ENCODE measurements at regions not wholly inside any gene's neighbourhood (a gene's known extent, or its start where the extent isn't known, plus 50 kb on each side); places are given as distances from the start of the nearest gene placed in this dataset.
"Not testable (repeated sequence)": the region's sequence is repeated elsewhere in the genome, so short reads cannot be mapped to it uniquely, and the experiment has no call there.

GRCh38 chrX:37904833-37905232 is 57.5 kb upstream of the DYNLT3 start:
- DNase-seq (ENCODE audit: low read depth, low spot score), result no peak
- Histone ChIP-seq H3K27me3 (ENCODE audit: control insufficient read depth, insufficient read depth, low read length) (no peaks in the 10 kb centered on the region), H3K36me3 (ENCODE audit: control insufficient read depth, insufficient read depth, low read length) (no peaks in the 10 kb centered on the region), H3K9me3 (ENCODE audit: control insufficient read depth, insufficient read depth, low read length) (no peaks in the 10 kb centered on the region), H3K4me1 (ENCODE audit: control insufficient read depth, insufficient read depth, low read length) (peaks cover 3% of the 10 kb centered on the region; the same call in 1 of the 2 replicates), H3K4me3 (ENCODE audit: low read length) (no peak overlapping the region), H3K27ac (ENCODE audit: low read length) (no peak overlapping the region)
- WGBS (ENCODE audit: insufficient coverage, insufficient read length), result no CpG with 5 or more reads among the region's 2 CpGs

DNA sequence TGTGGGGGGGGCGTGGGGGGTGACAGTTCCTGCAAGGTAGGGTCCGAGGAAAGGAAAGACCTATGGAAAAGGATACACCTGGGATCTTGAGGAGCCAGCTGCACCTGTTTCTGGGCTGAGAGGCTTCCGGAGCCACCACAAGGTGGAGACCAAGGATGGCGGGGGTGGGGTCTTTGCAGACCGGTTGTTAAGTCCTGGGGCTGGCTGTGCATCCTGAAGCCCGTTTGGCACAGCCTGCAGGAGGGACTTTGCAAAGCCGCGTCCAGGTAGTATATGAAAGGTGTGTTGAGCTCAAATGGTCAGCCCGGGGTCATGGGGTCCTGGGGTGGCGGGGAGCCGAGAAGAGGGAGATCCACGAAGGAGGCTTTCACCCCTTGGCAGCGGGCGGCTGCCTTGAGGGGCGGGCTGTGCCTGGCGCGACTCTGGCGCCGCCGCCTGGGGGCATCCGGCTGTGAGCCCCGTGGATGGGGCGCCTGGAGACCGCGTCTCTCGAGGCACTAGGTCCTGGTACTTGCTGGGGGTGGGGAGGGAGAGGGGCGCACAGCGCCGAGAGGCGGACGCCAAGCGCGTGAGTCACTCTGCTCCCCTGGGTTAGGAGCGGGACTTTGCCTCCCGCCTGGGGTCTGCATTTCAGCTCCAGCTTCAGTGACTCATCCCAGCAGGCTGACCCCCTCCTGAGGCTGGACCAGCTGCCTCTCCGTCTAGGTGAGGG is 58.2 kb upstream of the DYNLT3 start:
- Histone ChIP-seq H3K27me3 (ENCODE audit: control insufficient read depth, insufficient read depth, low read length) (no peaks in the 10 kb centered on the region), H3K9me3 (ENCODE audit: control insufficient read depth, insufficient read depth, low read length) (no peaks in the 10 kb centered on the region), H3K36me3 (ENCODE audit: control insufficient read depth, insufficient read depth, low read length) (no peaks in the 10 kb centered on the region), H3K4me3 (ENCODE audit: low read length) (peak overlapping the region; percentile 29; the same call in 1 of the 2 replicates), H3K4me1 (ENCODE audit: control insufficient read depth, insufficient read depth, low read length) (peaks cover 3% of the 10 kb centered on the region; the same call in 1 of the 2 replicates), H3K27ac (ENCODE audit: low read length) (no peak overlapping the region)
- DNase-seq (ENCODE audit: low read depth, low spot score), result peak; percentile 7
- no CpG with 5 or more reads among the region's 36 CpGs for WGBS (ENCODE audit: insufficient coverage, insufficient read length)

- H3K36me3 ChIP-seq (ENCODE audit: control insufficient read depth, insufficient read depth, low read length), result no peaks in the 10 kb centered on the region
- no peaks in the 10 kb centered on the region for H3K9me3 ChIP-seq (ENCODE audit: control insufficient read depth, insufficient read depth, low read length)
- peak overlapping the region; percentile 26; the same call in 1 of the 2 replicates for H3K4me3 ChIP-seq (ENCODE audit: low read length)
- H3K4me1 ChIP-seq (ENCODE audit: control insufficient read depth, insufficient read depth, low read length), result peaks cover 3% of the 10 kb centered on the region; the same call in 1 of the 2 replicates
- no peak overlapping the region for H3K27ac ChIP-seq (ENCODE audit: low read length)
- no peak for DNase-seq (ENCODE audit: low read depth, low spot score)
- H3K27me3 ChIP-seq (ENCODE audit: control insufficient read depth, insufficient read depth, low read length), result no peaks in the 10 kb centered on the region
- no CpG with 5 or more reads among the region's 11 CpGs for WGBS (ENCODE audit: insufficient coverage, insufficient read length)
Observed at GRCh38 chrX:37906357-37906756, 59.0 kb upstream of the DYNLT3 start.

- H3K27ac ChIP-seq (ENCODE audit: low read length), result no peak overlapping the region
- H3K4me1 ChIP-seq (ENCODE audit: control insufficient read depth, insufficient read depth, low read length), result peaks cover 1% of the 10 kb centered on the region; the same call in 1 of the 2 replicates
- no peak overlapping the region for H3K4me3 ChIP-seq (ENCODE audit: low read length)
- no peaks in the 10 kb centered on the region for H3K27me3 ChIP-seq (ENCODE audit: control insufficient read depth, insufficient read depth, low read length)
- no CpG with 5 or more reads among the region's 1 CpG for WGBS (ENCODE audit: insufficient coverage, insufficient read length)
- no peaks in the 10 kb centered on the region for H3K36me3 ChIP-seq (ENCODE audit: control insufficient read depth, insufficient read depth, low read length)
- no peak for DNase-seq (ENCODE audit: low read depth, low spot score)
- no peaks in the 10 kb centered on the region for H3K9me3 ChIP-seq (ENCODE audit: control insufficient read depth, insufficient read depth, low read length)
Observed at GRCh38 chrX:37910186-37910585, 62.8 kb upstream of the DYNLT3 start.

- Histone ChIP-seq H3K36me3 (ENCODE audit: control insufficient read depth, insufficient read depth, low read length) (no peaks in the 10 kb centered on the region), H3K27ac (ENCODE audit: low read length) (no peak overlapping the region), H3K27me3 (ENCODE audit: control insufficient read depth, insufficient read depth, low read length) (no peaks in the 10 kb centered on the region), H3K9me3 (ENCODE audit: control insufficient read depth, insufficient read depth, low read length) (no peaks in the 10 kb centered on the region), H3K4me1 (ENCODE audit: control insufficient read depth, insufficient read depth, low read length) (no peaks in the 10 kb centered on the region), H3K4me3 (ENCODE audit: low read length) (no peak overlapping the region)
- DNase-seq (ENCODE audit: low read depth, low spot score), result no peak
- no CpG with 5 or more reads among the region's 3 CpGs for WGBS (ENCODE audit: insufficient coverage, insufficient read length)
Observed at GRCh38 chrX:37912304-37912703, 64.9 kb upstream of the DYNLT3 start.

GRCh38 chrX:37912777-37913176 is 65.4 kb upstream of the DYNLT3 start:
- H3K27ac ChIP-seq (ENCODE audit: low read length), result no peak overlapping the region
- no peak for DNase-seq (ENCODE audit: low read depth, low spot score)

DNA sequence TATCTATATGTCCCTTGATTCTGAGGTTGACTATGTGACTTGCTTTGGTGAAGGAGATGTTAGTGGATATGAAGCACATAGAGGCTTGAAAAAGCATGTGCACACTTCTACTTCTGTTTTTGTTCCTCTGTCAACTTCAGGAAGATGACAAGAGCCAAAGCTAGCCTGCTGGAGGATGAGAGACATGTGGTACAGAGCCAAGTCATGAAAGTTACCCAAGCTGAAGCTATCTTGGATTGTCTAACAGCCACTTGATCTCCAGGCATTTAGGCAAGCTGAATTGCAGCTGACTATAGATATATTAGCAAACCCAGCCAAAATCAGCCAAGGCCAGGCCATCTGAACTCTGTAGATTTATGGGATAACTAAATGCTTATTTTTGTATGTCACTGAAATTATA is 70.8 kb upstream of the DYNLT3 start:
- no peak for DNase-seq (ENCODE audit: low read depth, low spot score)
- Histone ChIP-seq H3K9me3 (ENCODE audit: control insufficient read depth, insufficient read depth, low read length) (no peaks in the 10 kb centered on the region), H3K4me1 (ENCODE audit: control insufficient read depth, insufficient read depth, low read length) (no peaks in the 10 kb centered on the region), H3K4me3 (ENCODE audit: low read length) (no peak overlapping the region), H3K27ac (ENCODE audit: low read length) (no peak overlapping the region), H3K36me3 (ENCODE audit: control insufficient read depth, insufficient read depth, low read length) (no peaks in the 10 kb centered on the region), H3K27me3 (ENCODE audit: control insufficient read depth, insufficient read depth, low read length) (no peaks in the 10 kb centered on the region)

More at GRCh38 chrX:37912777-37913176, 65.4 kb upstream of the DYNLT3 start:
- H3K4me1 ChIP-seq (ENCODE audit: control insufficient read depth, insufficient read depth, low read length), result no peaks in the 10 kb centered on the region
- no peaks in the 10 kb centered on the region for H3K9me3 ChIP-seq (ENCODE audit: control insufficient read depth, insufficient read depth, low read length)
- H3K4me3 ChIP-seq (ENCODE audit: low read length), result no peak overlapping the region
- no peaks in the 10 kb centered on the region for H3K27me3 ChIP-seq (ENCODE audit: control insufficient read depth, insufficient read depth, low read length)
- no peaks in the 10 kb centered on the region for H3K36me3 ChIP-seq (ENCODE audit: control insufficient read depth, insufficient read depth, low read length)

GRCh38 chrX:37918703-37919102 is 71.3 kb upstream of the DYNLT3 start:
- WGBS (ENCODE audit: insufficient coverage, insufficient read length), result no CpG with 5 or more reads among the region's 2 CpGs
- no peak for DNase-seq (ENCODE audit: low read depth, low spot score)
- no peak overlapping the region for H3K4me3 ChIP-seq (ENCODE audit: low read length)
- H3K36me3 ChIP-seq (ENCODE audit: control insufficient read depth, insufficient read depth, low read length), result no peaks in the 10 kb centered on the region
- no peaks in the 10 kb centered on the region for H3K9me3 ChIP-seq (ENCODE audit: control insufficient read depth, insufficient read depth, low read length)
- H3K27me3 ChIP-seq (ENCODE audit: control insufficient read depth, insufficient read depth, low read length), result no peaks in the 10 kb centered on the region
- H3K4me1 ChIP-seq (ENCODE audit: control insufficient read depth, insufficient read depth, low read length), result no peaks in the 10 kb centered on the region
- no peak overlapping the region for H3K27ac ChIP-seq (ENCODE audit: low read length)

DNA sequence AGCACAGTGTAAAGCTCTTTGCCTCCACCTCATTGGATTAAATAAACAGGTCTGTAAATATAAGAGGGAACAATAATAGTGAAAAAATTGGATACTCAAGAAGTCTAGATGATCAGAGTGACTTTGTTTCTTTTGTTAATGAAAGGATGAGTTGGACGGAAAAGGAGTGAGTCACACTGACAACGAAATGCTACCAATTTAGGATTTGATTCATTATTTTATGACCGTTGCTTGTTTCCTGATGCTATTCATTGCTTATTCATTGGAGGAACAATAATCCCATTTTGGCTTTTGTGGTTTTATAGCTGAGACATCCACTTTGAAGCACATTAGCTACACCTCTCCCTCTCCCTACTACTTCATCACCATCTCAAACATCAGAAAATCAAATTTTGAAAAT is 74.4 kb upstream of the DYNLT3 start:
- H3K4me1 ChIP-seq (ENCODE audit: control insufficient read depth, insufficient read depth, low read length), result no peaks in the 10 kb centered on the region
- no peaks in the 10 kb centered on the region for H3K27me3 ChIP-seq (ENCODE audit: control insufficient read depth, insufficient read depth, low read length)
- DNase-seq (ENCODE audit: low read depth, low spot score), result no peak
- no peak overlapping the region for H3K4me3 ChIP-seq (ENCODE audit: low read length)
- H3K27ac ChIP-seq (ENCODE audit: low read length), result no peak overlapping the region
- no peaks in the 10 kb centered on the region for H3K36me3 ChIP-seq (ENCODE audit: control insufficient read depth, insufficient read depth, low read length)
- WGBS (ENCODE audit: insufficient coverage, insufficient read length), result no CpG with 5 or more reads among the region's 3 CpGs
- no peaks in the 10 kb centered on the region for H3K9me3 ChIP-seq (ENCODE audit: control insufficient read depth, insufficient read depth, low read length)

DNA sequence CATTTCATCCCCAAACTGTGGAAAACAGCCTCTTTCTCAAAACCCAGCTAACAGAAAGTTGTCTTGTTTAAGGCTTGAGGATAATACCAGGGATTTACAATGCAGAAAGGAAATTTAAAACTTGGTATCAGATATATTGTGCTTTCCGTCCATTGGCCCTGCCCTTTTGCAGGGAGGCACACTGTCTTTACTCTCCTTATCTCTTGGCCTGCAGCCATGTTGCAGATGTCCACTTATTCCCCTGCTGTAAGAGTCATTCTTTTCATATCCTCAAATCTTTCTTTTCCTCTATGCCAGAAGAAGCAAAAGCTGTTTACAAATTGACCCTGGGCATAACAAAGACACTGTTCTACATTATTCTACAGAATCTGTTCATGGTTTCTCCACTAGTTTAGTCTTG is 75.6 kb upstream of the DYNLT3 start:
- no CpG with 5 or more reads among the region's 1 CpG for WGBS (ENCODE audit: insufficient coverage, insufficient read length)
- Histone ChIP-seq H3K4me3 (ENCODE audit: low read length) (no peak overlapping the region), H3K4me1 (ENCODE audit: control insufficient read depth, insufficient read depth, low read length) (no peaks in the 10 kb centered on the region), H3K27me3 (ENCODE audit: control insufficient read depth, insufficient read depth, low read length) (no peaks in the 10 kb centered on the region), H3K9me3 (ENCODE audit: control insufficient read depth, insufficient read depth, low read length) (no peaks in the 10 kb centered on the region), H3K27ac (ENCODE audit: low read length) (no peak overlapping the region), H3K36me3 (ENCODE audit: control insufficient read depth, insufficient read depth, low read length) (no peaks in the 10 kb centered on the region)
- no peak for DNase-seq (ENCODE audit: low read depth, low spot score)

DNA sequence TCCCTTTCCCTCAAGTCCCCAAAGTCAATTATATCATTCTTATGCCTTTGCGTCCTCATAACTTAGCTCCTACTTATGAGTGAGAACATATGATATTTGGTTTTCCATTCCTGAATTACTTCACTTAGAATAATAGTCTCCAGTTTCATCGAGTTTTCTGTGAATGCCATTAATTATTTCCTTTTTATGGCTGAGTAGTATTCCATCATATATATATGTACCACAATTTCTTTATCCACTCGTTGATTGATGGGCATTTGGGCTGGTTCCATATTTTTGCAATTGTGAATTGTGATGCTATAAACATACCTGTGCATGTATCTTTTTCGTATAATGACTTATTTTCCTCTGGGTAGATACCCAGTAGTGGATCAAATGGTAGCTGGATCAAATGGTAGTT is 78.4 kb upstream of the DYNLT3 start:
- not testable (repeated sequence) for DNase-seq (ENCODE audit: low read depth, low spot score); H3K27me3 ChIP-seq (ENCODE audit: control insufficient read depth, insufficient read depth, low read length); H3K4me3 ChIP-seq (ENCODE audit: low read length); H3K36me3 ChIP-seq (ENCODE audit: control insufficient read depth, insufficient read depth, low read length); H3K27ac ChIP-seq (ENCODE audit: low read length); H3K9me3 ChIP-seq (ENCODE audit: control insufficient read depth, insufficient read depth, low read length); H3K4me1 ChIP-seq (ENCODE audit: control insufficient read depth, insufficient read depth, low read length)
- WGBS (ENCODE audit: insufficient coverage, insufficient read length), result no CpG with 5 or more reads among the region's 4 CpGs

Data from iPS DF 6.9 (cell line).